ENCODE measurements at regions not wholly inside any gene's neighbourhood (a gene's known extent, or its start where the extent isn't known, plus 50 kb on each side); places are given as distances from the start of the nearest gene placed in this dataset.

DNA sequence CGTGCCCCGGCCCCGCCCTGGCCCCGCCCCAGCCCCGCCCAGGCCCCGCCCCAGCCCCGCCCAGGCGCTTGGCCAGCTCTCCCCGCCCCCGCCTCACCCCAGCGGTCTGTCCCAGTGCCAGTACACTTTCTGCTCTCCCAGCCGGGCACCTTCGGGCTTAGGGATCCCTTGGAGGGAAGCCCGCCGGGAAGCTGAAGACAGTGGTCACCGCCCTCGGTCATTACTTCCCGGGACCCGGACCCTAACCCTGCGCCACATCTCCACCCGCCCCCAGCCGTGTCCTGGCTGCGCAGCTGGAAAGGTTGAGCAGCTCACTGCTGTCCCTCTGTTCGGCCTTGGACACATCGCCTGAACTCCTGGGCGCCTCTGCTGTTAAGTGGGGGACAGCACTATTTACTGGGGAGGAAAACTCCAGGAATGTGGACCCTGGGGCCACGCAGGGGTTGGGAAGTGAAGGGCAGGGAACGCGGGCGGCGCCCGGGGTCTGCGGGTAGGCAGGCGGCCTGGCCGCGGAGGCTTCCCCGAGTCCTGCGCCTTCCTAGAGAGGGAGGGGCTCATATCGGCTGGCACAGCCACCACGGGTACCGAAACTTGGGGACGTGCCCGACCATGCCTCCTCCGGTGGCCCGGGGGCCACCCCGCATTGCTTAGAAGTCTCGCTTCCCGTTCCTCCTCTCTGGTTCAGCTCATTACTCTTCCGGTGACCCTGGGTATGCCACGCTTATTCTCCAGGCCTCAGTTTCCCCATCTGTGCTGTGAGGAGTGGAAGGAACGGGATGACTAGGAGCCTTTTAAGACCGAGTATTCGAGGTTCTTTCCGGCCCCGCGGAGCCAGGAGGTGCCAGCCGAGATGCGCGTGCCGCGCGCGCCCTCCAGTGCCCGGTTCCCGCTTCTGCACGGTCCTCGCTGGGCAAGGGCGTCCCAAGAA is 121.0 kb downstream of the GYPC start (continued):
- TF ChIP-seq, protein P1, sequence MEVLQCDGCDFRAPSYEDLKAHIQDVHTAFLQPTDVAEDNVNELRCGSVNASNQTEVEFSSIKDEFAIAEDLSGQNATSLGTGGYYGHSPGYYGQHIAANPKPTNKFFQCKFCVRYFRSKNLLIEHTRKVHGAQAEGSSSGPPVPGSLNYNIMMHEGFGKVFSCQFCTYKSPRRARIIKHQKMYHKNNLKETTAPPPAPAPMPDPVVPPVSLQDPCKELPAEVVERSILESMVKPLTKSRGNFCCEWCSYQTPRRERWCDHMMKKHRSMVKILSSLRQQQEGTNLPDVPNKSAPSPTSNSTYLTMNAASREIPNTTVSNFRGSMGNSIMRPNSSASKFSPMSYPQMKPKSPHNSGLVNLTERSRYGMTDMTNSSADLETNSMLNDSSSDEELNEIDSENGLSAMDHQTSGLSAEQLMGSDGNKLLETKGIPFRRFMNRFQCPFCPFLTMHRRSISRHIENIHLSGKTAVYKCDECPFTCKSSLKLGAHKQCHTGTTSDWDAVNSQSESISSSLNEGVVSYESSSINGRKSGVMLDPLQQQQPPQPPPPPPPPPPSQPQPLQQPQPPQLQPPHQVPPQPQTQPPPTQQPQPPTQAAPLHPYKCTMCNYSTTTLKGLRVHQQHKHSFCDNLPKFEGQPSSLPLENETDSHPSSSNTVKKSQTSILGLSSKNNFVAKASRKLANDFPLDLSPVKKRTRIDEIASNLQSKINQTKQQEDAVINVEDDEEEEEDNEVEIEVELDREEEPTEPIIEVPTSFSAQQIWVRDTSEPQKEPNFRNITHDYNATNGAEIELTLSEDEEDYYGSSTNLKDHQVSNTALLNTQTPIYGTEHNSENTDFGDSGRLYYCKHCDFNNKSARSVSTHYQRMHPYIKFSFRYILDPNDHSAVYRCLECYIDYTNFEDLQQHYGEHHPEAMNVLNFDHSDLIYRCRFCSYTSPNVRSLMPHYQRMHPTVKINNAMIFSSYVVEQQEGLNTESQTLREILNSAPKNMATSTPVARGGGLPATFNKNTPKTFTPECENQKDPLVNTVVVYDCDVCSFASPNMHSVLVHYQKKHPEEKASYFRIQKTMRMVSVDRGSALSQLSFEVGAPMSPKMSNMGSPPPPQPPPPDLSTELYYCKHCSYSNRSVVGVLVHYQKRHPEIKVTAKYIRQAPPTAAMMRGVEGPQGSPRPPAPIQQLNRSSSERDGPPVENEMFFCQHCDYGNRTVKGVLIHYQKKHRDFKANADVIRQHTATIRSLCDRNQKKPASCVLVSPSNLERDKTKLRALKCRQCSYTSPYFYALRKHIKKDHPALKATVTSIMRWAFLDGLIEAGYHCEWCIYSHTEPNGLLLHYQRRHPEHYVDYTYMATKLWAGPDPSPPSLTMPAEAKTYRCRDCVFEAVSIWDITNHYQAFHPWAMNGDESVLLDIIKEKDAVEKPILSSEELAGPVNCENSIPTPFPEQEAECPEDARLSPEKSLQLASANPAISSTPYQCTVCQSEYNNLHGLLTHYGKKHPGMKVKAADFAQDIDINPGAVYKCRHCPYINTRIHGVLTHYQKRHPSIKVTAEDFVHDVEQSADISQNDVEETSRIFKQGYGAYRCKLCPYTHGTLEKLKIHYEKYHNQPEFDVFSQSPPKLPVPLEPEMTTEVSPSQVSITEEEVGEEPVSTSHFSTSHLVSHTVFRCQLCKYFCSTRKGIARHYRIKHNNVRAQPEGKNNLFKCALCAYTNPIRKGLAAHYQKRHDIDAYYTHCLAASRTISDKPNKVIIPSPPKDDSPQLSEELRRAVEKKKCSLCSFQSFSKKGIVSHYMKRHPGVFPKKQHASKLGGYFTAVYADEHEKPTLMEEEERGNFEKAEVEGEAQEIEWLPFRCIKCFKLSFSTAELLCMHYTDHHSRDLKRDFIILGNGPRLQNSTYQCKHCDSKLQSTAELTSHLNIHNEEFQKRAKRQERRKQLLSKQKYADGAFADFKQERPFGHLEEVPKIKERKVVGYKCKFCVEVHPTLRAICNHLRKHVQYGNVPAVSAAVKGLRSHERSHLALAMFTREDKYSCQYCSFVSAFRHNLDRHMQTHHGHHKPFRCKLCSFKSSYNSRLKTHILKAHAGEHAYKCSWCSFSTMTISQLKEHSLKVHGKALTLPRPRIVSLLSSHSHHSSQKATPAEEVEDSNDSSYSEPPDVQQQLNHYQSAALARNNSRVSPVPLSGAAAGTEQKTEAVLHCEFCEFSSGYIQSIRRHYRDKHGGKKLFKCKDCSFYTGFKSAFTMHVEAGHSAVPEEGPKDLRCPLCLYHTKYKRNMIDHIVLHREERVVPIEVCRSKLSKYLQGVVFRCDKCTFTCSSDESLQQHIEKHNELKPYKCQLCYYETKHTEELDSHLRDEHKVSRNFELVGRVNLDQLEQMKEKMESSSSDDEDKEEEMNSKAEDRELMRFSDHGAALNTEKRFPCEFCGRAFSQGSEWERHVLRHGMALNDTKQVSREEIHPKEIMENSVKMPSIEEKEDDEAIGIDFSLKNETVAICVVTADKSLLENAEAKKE (CRISPR knock-in tag; IDR thresholded peaks at IDR 0.05), result no peak
- TF ChIP-seq EZH2phosphoT487 (IDR thresholded peaks at IDR 0.05; ENCODE audit: unreplicated experiment), result no peak

- H3K36me3 Mint-ChIP-seq (ENCODE audit: low read depth), result no peaks in the 10 kb centered on the region; the same call in 2 of the 3 replicates
- Histone ChIP-seq H3K9me2 (ENCODE audit: insufficient read depth) (no peaks in the 10 kb centered on the region), H4K20me1 (replicated peaks; ENCODE audit: insufficient read depth) (no peaks in the 10 kb centered on the region), H3K36me3 (ENCODE audit: insufficient read depth) (no peaks in the 10 kb centered on the region), H3K4me2 (peak overlapping the region; percentile 98; the same call in 1 of the 2 replicates), H3K4me3 (peak overlapping the region; percentile 88; the same call in 1 of the 2 replicates), H3K27me3 (ENCODE audit: insufficient read depth) (peaks cover 5% of the 10 kb centered on the region; the same call in 1 of the 2 replicates), H3F3A (replicated peaks; ENCODE audit: low read depth) (no peaks in the 10 kb centered on the region), H3K79me2 (replicated peaks; ENCODE audit: insufficient read depth) (no peaks in the 10 kb centered on the region), H2AFZ (peak overlapping the region; percentile 33; the same call in 1 of the 2 replicates), H3K27ac (ENCODE audit: low read depth) (no peak overlapping the region), H3K4me1 (ENCODE audit: insufficient read depth) (no peaks in the 10 kb centered on the region)
- no peak overlapping the region for H3K27ac Mint-ChIP-seq
- TF ChIP-seq, protein P2, sequence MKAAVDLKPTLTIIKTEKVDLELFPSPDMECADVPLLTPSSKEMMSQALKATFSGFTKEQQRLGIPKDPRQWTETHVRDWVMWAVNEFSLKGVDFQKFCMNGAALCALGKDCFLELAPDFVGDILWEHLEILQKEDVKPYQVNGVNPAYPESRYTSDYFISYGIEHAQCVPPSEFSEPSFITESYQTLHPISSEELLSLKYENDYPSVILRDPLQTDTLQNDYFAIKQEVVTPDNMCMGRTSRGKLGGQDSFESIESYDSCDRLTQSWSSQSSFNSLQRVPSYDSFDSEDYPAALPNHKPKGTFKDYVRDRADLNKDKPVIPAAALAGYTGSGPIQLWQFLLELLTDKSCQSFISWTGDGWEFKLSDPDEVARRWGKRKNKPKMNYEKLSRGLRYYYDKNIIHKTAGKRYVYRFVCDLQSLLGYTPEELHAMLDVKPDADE (IDR thresholded peaks at IDR 0.05), result 0 out of 2 replicates have a peak, but pooled peaks have one; percentile 8
- no peak for TF ChIP-seq JUNB (IDR thresholded peaks at IDR 0.05; ENCODE audit: unreplicated experiment)
- no peak for TF ChIP-seq POLR2AphosphoS5 (IDR thresholded peaks at IDR 0.05; ENCODE audit: low read depth)
- TF ChIP-seq EZH2 (IDR thresholded peaks at IDR 0.05; ENCODE audit: low read depth, unreplicated experiment), result no peak
- peaks cover 17% of the 10 kb centered on the region for H3K27me3 Mint-ChIP-seq (ENCODE audit: insufficient read depth, low read depth, poor library complexity)
- peaks cover 8% of the 10 kb centered on the region; the same call in 2 of the 3 replicates for H3K4me1 Mint-ChIP-seq
- DNase-seq (ENCODE audit: low spot score) (no peak), ATAC-seq (no peak)
- H3K4me3 Mint-ChIP-seq, result peak overlapping the region; percentile 89
- no peaks in the 10 kb centered on the region; the same call in 2 of the 3 replicates for H3K9me3 Mint-ChIP-seq
Measured at GRCh38 chr2:126777620-126777978, 121.1 kb upstream of the TEX51 start.
